DMS79 (cell line): ENCODE measurements at regions not wholly inside any gene's neighbourhood (a gene's known extent, or its start where the extent isn't known, plus 50 kb on each side); places are given as distances from the start of the nearest gene placed in this dataset.

Experiments
- DNase-seq: peaks from one replicate; lab custom pipeline; 2025; lab: John Stamatoyannopoulos, UW

- DNase-seq: no peak
These were observed 74.7 kb upstream of the SHISAL1 start for GRCh38 chr22:44387486-44387885.

- DNase-seq: no peak
These were observed 73.8 kb upstream of the SHISAL1 start for GRCh38 chr22:44386386-44387035.

GRCh38 chr22:44385781-44386180 lies 73.0 kb upstream of the SHISAL1 start:
- DNase-seq: no peak

GRCh38 chr22:44385296-44385610 lies 72.5 kb upstream of the SHISAL1 start:
- DNase-seq: no peak

- no peak for DNase-seq
These were observed 72.0 kb upstream of the SHISAL1 start for GRCh38 chr22:44384563-44385295.

GRCh38 chr22:44383652-44384562 lies 71.2 kb upstream of the SHISAL1 start:
- no peak for DNase-seq

GRCh38 chr22:44383064-44383575 lies 70.4 kb upstream of the SHISAL1 start:
- no peak for DNase-seq

GRCh38 chr22:44382116-44383038 lies 69.6 kb upstream of the SHISAL1 start:
- no peak for DNase-seq

GRCh38 chr22:44381761-44382115 lies 69.0 kb upstream of the SHISAL1 start:
- DNase-seq: no peak

GRCh38 chr22:44380756-44381486 lies 68.2 kb upstream of the SHISAL1 start:
- no peak for DNase-seq

- DNase-seq: no peak
These were observed 67.3 kb upstream of the SHISAL1 start for GRCh38 chr22:44379817-44380755.

- DNase-seq: no peak
These were observed 65.6 kb upstream of the SHISAL1 start for GRCh38 chr22:44378380-44378779.

- no peak for DNase-seq
These were observed 62.7 kb upstream of the SHISAL1 start for GRCh38 chr22:44375451-44375850.

- no peak for DNase-seq
These were observed 60.5 kb upstream of the SHISAL1 start for GRCh38 chr22:44373234-44373633.

GRCh38 chr22:44372611-44373010 lies 59.9 kb upstream of the SHISAL1 start:
- no peak for DNase-seq

GRCh38 chr22:44371741-44372525 lies 59.2 kb upstream of the SHISAL1 start:
- no peak for DNase-seq

- no peak for DNase-seq
These were observed 57.4 kb upstream of the SHISAL1 start for GRCh38 chr22:44369916-44370801.

GRCh38 chr22:44369293-44369661 lies 56.5 kb upstream of the SHISAL1 start:
- no peak for DNase-seq
